GM18861 (cell line): ENCODE measurements at regions not wholly inside any gene's neighbourhood (a gene's known extent, or its start where the extent isn't known, plus 50 kb on each side); places are given as distances from the start of the nearest gene placed in this dataset.
A peak's percentile ranks its signal among the peaks of the same experiment; 100 is the strongest.
"Not testable (repeated sequence)": the region's sequence is repeated elsewhere in the genome, so short reads cannot be mapped to it uniquely, and the experiment has no call there.

Experiments used
- ATAC-seq: cut with Tn5 transposase; IDR thresholded peaks from one replicate; pipeline ENCODE4 v1.9.1; 2021; ENCODE audit not compliant: unreplicated experiment

GRCh38 chr10:23493711-23494110 lies 54.8 kb downstream of the OTUD1 start:
- no peak for ATAC-seq

GRCh38 chr10:23496727-23497126 lies 57.9 kb downstream of the OTUD1 start:
- no peak for ATAC-seq

- no peak for ATAC-seq
Measured at GRCh38 chr10:23499372-23500132, 60.7 kb downstream of the OTUD1 start.

- ATAC-seq: no peak
Measured at GRCh38 chr10:23505797-23506465, 67.1 kb downstream of the OTUD1 start.

GRCh38 chr10:23512355-23513058 lies 73.6 kb downstream of the OTUD1 start:
- ATAC-seq: no peak

GRCh38 chr10:23513621-23514020 lies 74.7 kb downstream of the OTUD1 start:
- ATAC-seq: not testable (repeated sequence)

GRCh38 chr10:23514321-23514720 lies 75.4 kb downstream of the OTUD1 start:
- no peak for ATAC-seq

GRCh38 chr10:23516530-23516929 lies 77.7 kb downstream of the OTUD1 start:
- ATAC-seq: no peak

GRCh38 chr10:23517155-23517554 lies 78.3 kb downstream of the OTUD1 start:
- no peak for ATAC-seq

- ATAC-seq: no peak
Measured at GRCh38 chr10:23521735-23522134, 82.9 kb downstream of the OTUD1 start.

- ATAC-seq: no peak
Measured at GRCh38 chr10:23522345-23522744, 83.5 kb downstream of the OTUD1 start.

GRCh38 chr10:23523251-23523650 lies 84.4 kb downstream of the OTUD1 start:
- ATAC-seq: no peak

GRCh38 chr10:23525406-23525805 lies 86.5 kb downstream of the OTUD1 start:
- ATAC-seq: peak; percentile 62

- ATAC-seq: no peak
Measured at GRCh38 chr10:23528419-23528818, 89.5 kb downstream of the OTUD1 start.

- ATAC-seq: no peak
Measured at GRCh38 chr10:23529625-23530024, 90.8 kb downstream of the OTUD1 start.

GRCh38 chr10:23530079-23530478 lies 91.2 kb downstream of the OTUD1 start:
- no peak for ATAC-seq

GRCh38 chr10:23533212-23533611 lies 94.3 kb downstream of the OTUD1 start:
- no peak for ATAC-seq

GRCh38 chr10:23534326-23534725 lies 95.5 kb downstream of the OTUD1 start:
- ATAC-seq: no peak

- no peak for ATAC-seq
Measured at GRCh38 chr10:23534761-23535160, 95.9 kb downstream of the OTUD1 start.

GRCh38 chr10:23535381-23535780 lies 96.5 kb downstream of the OTUD1 start:
- ATAC-seq: no peak

GRCh38 chr10:23538968-23539367 lies 100.1 kb downstream of the OTUD1 start:
- no peak for ATAC-seq
